Activated effector memory CD4-positive, alpha-beta T cell treated with Interleukin-2 at 50 U/mL for 16 hours (primary cell): ENCODE measurements at regions not wholly inside any gene's neighbourhood (a gene's known extent, or its start where the extent isn't known, plus 50 kb on each side); places are given as distances from the start of the nearest gene placed in this dataset.
"Not testable (repeated sequence)": the region's sequence is repeated elsewhere in the genome, so short reads cannot be mapped to it uniquely, and the experiment has no call there.

Experiments
- DNase-seq: peaks from one replicate; pipeline ENCODE4 v3.0.0-alpha.2; 2020

DNA sequence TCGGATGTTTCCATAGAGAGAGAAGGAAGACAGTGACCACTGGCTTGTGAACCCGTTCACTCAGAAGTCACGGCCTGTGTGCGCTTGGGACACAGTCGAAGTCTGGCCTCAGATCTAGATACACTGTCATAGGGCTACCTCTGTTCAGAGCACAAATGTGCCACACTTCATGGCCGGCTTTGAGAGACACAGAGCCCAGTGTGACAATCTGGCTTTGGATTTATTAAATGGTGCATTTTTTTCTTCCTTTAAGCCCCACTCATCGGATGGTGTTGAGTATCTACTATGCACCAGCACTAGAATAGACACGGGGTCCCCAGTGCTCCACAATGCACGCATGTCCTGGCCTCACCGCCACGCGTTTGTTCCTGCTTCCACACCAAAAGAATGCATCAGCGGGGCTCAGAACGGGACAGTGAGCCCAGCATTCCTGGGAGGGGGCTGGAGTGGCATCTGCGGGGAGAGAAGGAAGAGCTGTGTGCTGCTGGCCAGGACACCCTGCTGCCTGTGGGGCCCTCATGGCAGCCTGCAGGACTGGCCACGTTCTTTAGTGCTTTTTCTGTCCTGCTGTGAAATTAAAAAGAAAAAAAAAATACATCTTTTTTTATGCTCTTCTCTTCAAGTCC, 738.9 kb upstream of the SALL3 start:
- no peak for DNase-seq

DNA sequence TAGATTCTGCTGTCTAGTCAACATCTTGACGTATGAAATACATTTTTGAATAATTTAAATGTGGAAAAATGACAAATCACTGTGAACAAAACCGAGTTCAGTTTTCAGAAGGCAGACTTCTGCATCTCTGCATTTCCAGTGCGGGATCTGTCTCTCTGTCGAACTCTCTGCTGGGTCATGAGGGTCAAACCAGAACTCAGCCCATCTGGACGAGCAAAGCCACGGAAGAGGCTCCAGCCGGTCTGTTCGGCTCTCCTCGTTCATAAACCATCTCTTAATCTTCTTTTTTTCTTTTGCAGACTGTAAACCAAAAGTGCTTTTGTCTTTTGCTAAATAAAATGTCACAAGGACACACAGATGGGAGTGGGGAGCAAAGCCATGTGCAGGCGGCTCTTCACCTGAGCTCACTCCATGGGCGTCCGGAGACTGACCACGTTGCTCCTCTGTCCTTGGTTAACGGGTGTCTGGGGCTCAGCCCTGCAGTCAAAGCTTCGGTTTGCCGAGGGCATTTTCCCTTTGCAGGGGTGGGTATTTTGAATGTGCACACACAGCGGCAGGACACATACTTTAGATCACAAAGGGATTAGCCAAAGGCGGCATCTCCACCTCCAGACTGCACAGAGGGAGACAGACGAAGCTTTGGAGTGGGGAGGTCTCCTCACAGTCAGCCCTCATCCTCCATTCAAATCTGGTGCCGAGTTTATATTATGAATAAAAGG, 737.9 kb upstream of the SALL3 start:
- DNase-seq: no peak

DNA sequence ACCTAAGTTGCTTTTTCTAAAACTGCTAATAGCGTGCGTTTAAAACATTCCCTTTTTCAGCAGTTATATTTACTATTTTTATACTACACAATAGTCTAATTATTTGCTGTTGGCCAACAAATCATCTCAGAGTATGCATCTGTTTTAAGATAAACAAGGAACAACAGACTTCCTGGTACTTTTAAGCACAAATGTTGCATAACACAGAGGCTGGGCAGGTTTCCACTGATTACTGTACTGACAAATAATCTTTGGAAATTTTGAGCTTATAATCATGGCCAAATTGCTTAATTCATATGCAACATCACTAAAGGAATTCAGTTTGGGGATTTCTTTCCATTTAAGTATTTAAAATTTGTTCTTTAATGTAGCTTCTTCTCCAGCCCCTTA, 737.4 kb upstream of the SALL3 start:
- DNase-seq: no peak

DNA sequence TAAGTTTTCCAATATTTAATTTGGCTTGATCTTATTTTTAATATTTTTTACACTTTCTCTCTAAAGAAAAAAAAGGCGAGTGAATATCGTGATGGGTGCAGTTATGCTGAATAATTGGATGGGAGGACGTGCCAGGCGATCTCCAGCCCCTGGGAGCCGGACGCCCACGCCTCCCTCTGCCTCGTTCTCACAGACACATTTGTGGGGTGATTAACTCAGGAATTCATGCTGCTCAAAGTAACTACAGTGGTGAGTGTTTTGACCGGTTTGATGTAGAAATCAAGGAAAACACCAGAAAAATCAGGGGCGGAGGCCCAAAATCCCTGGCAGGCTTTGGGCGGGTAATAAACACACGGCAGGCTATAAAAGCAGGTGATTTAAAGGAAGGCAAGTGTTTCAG, 736.8 kb upstream of the SALL3 start:
- DNase-seq: no peak

DNA sequence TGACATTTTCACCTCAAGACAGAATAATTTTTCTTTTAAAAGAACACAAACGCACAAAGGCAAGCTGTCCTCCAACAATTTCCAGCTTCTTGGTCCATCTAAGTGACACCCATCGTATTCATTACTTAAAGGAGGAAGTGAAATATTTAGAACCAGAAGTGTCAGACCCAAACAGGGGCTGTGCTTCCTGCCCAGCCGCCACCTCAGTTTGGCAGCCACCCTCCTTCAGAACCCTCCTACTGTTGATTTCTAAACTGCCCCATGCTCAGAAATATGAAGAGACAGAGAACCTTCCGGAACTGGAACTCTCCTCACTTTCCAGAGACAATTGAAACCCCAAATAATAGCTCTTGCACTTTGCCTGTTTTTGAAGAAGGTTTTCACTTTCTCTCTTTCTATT, 734.8 kb upstream of the SALL3 start:
- no peak for DNase-seq

DNA sequence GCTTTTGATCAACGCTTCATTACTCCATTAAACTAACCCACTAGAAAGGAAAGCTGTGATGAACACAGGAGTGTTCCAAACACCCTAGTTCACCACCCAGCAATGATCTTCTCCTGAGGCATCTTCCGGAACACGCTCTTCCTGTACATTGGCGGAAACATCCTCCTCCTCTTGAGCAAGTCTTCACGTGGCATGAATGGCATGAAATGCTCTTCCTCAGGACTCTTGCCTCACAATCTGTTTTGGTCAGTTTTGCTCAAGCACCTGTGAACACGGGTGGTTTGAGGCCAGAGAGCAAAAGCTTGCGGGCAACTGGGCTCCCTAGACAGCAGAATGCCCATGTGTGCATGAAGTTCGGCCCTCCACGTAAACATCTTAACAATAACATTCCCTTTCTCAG, 734.2 kb upstream of the SALL3 start:
- DNase-seq: no peak

DNA sequence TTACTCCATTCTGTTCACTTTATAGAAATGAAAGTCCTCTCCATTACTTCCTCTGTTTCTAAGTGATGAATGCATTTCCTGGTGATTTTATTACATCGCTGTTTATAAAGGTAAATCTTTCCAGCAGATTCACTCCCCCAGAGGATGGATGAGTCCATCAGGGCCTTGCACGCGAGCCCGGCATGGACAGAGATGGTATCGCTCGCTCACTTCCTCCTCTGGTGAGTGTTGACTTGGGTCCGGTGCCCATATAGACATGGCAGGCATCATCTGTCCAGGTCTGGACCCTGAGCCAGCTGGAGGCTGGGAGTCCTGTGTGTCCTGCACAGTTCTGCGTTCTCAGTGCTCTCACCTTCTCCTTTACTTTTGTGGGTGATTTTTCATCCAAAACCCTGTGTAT, 733.6 kb upstream of the SALL3 start:
- no peak for DNase-seq

DNA sequence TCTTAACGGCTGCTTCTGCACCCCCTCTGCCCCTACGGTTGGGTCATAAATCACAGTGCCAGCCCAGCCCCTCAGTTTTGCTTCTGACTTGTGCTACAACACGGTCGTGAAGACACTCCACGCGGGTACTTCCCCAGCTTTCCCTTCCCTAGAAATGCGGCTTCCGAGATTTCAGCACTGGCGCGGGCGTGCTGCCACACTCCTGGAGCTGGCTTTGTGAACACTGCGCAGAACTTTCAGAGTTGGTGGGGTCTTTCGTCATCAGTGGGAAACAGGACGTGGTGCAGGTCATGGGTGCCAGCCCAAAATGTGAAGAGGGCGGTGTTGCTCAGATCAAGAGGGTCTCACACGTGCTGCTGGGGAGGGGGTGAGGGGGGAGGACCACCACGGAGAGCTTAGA, 733.0 kb upstream of the SALL3 start:
- no peak for DNase-seq

DNA sequence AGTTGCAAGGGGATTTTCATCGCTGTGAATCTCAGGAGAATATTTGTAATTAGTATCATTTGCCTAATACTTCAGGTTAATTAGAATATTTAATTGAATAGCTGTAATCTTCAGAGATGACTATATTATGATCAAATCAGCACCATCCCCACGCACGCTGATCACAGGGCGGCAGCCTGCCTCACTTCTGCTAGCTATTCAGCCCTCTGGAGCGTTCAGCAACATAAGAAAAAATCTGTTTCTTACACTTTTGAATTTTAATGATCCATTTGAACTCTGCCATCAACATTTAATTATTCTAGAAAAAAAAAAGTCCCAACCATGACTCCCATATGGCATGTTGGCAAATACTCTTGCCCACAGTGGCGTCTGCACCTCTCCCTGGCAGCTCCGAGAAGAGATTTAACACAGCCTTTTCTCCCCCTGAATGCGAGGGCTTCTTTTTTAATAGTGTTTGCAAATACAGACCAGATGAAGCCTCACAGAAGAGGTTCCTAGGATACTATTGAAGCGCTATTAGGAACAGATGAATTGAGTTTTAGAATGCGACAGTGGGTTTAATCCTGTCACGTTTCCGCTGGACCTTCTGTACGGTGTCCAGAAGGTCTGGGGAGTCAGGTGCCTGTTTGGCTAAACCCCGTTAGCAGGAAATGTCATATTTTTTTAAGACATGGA, 731.9 kb upstream of the SALL3 start:
- DNase-seq: no peak

DNA sequence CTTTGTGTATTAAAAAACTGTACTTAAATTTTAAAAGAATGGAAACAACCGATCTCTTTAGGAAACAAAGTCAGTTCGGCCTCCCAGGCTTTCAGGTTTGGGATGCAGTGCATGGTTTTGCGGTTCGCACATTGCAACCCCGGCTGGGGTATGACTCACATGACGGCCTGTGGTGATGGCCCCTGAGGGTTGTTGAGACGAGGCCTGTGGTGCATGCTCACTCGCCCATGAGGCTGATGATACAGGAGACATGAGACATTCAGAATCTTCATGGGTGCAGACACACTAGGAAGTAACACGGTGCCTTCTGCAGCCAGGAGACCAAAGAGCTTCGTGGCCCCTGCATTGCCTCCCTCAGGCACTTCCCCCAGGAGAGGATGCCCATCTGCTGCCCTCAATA, 724.6 kb upstream of the SALL3 start:
- DNase-seq: no peak

DNA sequence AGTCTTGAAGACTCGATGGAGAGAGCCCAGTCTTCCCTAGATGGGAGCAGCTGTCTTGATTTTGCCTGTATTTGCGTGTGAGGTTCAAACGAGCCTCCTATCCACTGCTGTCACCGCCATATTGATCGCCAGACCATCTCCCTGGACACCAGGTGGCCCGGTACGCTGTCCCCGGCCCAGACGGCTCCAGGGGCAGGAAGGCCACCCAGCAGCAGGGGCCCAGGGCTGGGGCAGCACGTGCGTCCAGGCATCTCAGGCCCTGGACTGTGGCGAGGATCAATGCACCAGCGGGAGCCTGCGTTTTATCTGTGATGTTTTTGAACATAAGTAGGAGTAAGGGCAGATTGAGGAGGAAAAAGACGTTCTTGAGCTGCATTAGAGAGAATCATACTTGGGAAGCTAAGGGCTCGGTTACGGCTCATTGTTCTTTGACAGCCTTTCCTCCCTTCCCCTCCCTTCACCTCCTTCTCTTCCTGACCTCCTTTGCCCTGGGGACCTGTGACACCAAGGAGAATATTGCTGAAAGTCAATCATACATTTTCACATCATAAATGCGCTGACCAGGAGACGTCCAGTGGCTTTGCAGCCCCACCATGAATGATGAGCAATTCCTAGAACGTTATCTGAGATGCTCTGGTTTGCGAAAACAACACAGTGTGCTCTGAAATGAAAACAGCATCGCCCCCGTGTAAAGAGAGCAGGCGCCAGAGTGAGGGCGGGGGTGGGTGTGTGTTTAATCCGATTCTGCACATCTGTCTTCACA, 711.2 kb upstream of the SALL3 start:
- DNase-seq: no peak

DNA sequence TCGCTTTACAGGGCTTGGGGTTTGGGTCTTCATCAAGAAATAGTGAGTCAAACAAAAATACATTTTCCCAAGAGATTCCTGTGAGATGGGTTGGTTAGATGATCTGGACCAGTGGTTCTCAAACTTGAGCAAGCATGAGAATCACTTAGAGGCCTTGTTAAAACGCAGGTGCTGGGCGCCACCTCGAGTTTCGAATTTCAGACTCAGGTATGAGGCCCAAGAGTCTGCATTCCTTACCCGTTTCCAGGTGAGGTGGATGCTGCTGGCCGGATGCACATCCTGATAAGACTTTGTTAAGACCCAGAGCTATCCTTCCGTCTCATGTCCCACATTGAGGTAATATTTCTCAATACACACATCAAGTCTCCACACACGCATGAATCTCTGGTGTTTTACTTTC, 707.8 kb upstream of the SALL3 start:
- no peak for DNase-seq

DNA sequence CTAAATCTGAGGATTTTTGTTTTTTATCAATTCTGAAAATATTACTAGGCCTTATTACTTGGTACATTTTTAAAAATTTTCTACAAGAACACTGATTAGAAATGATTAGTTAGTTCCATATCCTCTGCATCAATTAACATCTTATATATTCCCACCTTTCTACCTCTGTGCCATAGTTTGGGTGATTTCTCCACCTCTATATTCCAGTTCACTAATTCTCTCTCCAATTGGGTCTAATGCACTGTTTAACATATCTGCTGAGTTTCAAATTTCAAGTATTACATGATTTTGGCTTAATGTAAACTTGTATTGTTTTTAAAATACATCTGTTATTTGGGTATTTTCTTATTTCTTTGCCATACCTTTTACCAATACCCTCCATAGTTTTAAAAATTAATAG, 705.7 kb upstream of the SALL3 start:
- DNase-seq: no peak

DNA sequence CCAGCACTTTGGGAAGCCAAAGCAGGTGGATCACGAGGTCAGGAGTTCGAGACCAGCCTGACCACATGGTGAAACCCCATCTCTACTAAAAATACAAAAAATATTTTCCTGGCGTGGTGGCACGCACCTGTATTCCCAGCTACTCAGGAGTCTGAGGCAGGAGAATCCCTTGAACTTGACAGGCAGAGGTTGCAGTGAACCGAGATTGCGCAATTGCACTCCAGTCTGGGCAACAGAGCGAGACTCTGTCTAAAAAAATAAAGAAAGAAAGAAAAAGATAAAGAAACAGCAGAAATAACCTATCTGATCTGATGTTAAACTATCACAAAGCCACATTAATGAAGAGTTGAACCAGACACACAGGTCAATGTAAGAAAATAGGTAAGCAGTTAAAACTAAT, 696.2 kb upstream of the SALL3 start:
- not testable (repeated sequence) for DNase-seq

DNA sequence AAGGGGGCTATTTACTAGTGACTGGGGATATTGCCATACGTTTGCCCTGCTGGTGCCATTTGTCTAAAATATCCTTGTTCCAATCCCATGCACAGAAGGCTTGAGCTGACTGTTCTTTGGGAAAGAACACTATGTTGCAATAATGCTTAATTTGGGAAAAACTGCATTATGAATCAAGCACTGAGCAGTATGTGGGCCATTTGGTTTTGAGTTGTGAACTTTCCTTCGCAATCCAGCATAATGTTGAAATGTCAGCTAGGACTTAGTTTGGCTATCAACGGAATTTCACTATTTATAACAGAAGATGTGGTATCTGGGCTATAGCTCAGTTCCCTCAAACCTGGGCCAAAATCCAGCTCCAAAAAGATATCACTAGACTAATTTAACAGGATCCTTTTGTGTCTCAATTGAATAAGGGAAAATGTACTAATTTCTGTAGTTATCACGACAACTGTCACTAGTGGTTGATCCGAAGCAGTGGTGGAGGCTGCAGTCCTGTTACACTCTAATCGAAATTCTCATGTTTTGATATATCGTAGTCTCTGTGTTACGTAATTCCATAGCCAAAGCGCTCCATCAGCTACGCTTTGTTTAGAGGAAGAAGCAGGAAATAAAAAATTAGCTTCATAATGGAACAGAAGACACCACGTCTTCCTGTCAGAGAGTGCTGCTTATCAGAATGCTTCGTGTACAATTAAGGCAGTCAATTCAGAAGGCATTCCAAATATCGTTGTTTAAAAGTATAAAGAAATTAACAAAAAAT, 686.8 kb upstream of the SALL3 start:
- DNase-seq: no peak

DNA sequence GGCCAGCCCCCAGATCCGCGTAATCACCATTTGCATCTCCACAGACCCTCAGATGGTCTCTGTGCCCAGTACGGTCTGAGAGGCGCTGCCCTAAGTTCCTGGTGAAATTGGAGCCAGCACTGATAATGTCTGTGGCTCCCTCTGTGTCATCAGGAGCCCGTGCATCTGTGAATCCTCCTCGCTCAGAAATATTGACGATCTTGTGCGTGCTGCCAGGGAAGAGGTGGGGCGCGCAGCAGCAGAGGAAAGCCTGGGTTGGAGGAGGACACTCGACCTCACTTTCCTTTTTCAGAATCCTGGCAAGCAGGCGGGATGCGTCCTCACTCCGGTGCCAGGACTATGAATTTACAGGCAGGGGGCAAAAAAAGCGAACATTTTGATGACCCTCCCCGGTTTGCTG, 686.1 kb upstream of the SALL3 start:
- no peak for DNase-seq

DNA sequence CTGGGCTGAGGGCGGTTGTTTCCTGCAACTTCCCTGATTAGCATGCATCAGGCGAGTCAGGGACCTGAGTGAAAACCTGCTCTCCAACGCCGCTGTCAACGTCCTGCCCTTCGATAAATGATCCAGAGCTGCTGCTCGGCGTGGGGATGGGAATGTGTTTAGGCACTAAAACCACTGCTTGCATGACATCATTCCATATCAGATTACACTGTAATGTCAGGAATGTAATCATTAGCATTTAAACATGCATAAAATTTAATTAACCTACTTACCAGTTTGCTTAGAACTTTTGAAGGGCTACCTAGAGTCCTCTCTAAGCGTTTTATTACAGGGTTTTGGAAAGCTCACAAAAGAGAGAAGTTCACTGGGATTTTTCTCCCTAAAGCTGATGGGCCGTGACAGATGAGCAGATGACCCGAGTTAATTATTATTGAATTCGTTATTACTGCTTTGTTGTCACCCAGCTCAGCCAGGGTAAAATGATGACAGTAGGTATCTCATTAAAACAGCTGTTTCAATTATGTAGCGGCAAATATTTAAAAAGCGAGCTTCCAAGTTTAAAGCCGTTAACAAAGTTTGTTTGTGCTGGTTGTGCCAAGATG, 685.6 kb upstream of the SALL3 start:
- no peak for DNase-seq

DNA sequence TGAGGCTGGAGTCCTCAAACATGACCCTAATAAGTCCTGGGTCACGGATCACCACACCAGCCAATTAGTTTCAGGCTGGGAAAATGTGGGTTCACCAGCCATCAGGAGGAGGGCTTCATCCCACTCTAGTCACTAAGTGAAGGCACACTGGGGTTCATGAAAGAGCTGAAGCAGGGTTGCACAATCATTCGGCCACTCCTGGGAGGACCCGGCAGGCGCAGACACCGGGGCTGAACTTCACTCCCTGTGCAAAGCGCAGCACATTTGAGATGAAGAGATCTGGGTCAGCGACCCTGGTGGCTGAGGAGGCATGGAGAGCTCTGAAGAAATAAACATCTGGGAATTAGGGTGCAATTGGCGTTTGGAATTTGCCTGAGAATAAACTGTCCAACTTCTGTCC, 684.4 kb upstream of the SALL3 start:
- no peak for DNase-seq

DNA sequence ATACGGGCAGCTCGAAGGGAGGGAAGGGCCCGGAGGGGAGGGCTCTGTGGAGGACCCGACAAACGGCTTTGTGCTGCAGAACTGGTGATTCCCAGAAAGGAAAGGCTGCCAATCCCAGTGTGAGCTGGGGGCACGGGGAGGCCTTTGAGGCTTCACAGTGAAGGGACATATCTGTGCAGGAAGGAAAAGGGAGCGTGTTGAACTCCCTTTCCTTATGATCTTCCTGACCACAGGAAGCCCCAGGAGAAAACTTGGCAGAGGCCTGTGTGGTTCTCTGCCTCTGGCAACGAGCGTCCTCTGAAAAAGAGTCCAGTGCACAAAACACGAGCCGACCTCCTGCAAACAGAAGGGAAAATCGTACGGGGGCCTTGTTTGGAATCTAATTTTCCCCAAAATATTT, 683.5 kb upstream of the SALL3 start:
- DNase-seq: no peak

DNA sequence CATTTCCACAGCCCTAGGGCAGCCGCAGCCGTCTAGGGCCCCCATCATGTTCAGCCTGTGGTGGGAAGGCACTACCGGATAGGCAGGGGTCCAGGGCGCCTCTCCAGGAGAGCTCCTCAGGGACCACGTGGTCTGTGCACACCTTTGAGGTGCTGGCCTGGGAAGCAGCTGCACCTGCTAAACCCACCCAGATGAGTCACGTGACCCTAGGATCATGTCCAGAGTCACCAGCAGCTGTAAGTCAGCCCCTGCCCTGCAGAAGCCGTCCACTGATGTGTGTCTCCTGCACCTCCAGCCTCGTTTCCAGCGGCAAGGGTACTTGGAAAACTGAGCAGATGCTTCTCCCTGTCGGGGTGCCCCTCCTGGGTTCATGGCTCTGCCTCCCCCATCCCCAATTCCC, 682.6 kb upstream of the SALL3 start:
- no peak for DNase-seq

DNA sequence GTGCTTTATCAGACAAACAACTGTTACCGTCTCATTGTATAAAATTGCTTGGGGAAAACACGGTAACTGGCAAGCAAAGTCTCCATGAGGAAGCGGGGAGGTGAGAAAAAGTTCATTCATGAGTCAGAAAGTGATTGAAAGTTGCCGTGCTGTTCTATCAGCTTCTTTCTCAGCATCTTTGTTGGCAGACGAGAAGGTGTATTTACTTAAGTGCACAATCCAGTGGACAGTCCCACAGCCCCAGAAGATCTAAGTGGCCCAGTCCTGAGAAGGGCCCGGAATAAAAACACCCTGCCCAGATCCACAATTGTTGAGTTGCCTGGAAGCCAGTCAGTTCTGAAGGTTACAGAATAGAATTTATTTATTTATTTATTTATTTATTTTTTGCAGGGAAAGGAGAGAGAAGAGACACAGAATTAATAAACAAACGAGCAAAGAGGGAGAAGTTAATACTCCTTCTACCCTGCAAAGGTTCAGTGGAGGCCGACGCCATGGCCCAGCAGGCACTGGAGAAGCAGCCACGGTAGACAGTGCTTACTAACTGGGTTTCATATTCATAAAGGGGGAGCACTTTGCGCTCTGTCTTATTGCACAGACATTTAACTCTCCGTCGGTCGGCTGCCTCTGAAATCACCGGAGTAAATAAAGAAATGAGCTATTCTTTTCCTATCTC, 676.0 kb upstream of the SALL3 start:
- DNase-seq: no peak
